ENCODE measurements at regions not wholly inside any gene's neighbourhood (a gene's known extent, or its start where the extent isn't known, plus 50 kb on each side); places are given as distances from the start of the nearest gene placed in this dataset.

GRCh38 chr16:7090628-7091115 lies 242.0 kb upstream of the RBFOX1 start:
- TF ChIP-seq, protein P1, sequence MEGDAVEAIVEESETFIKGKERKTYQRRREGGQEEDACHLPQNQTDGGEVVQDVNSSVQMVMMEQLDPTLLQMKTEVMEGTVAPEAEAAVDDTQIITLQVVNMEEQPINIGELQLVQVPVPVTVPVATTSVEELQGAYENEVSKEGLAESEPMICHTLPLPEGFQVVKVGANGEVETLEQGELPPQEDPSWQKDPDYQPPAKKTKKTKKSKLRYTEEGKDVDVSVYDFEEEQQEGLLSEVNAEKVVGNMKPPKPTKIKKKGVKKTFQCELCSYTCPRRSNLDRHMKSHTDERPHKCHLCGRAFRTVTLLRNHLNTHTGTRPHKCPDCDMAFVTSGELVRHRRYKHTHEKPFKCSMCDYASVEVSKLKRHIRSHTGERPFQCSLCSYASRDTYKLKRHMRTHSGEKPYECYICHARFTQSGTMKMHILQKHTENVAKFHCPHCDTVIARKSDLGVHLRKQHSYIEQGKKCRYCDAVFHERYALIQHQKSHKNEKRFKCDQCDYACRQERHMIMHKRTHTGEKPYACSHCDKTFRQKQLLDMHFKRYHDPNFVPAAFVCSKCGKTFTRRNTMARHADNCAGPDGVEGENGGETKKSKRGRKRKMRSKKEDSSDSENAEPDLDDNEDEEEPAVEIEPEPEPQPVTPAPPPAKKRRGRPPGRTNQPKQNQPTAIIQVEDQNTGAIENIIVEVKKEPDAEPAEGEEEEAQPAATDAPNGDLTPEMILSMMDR (IDR thresholded peaks at IDR 0.05; ENCODE audit: low read depth, low read length), result no peak
- no peak for TF ChIP-seq MAX (IDR thresholded peaks at IDR 0.05; ENCODE audit: low read depth, low read length)
